ENCODE measurements at regions not wholly inside any gene's neighbourhood (a gene's known extent, or its start where the extent isn't known, plus 50 kb on each side); places are given as distances from the start of the nearest gene placed in this dataset.
A peak's percentile ranks its signal among the peaks of the same experiment; 100 is the strongest.
"Not testable (repeated sequence)": the region's sequence is repeated elsewhere in the genome, so short reads cannot be mapped to it uniquely, and the experiment has no call there.

- DNase-seq (ENCODE audit: low spot score) = no peak
These were observed 630.3 kb upstream of the KLHL4 start for GRCh38 chrX:86887341-86887740.

- DNase-seq (ENCODE audit: low spot score) = no peak
These were observed 607.6 kb upstream of the KLHL4 start for GRCh38 chrX:86910027-86910426.

- DNase-seq (ENCODE audit: low spot score) = no peak
These were observed 606.8 kb upstream of the KLHL4 start for GRCh38 chrX:86910602-86911311.

- DNase-seq (ENCODE audit: low spot score) = no peak
These were observed 603.0 kb upstream of the KLHL4 start for GRCh38 chrX:86914569-86914968.

- DNase-seq (ENCODE audit: low spot score) = no peak
These were observed 599.6 kb upstream of the KLHL4 start for GRCh38 chrX:86917959-86918358.

GRCh38 chrX:86930419-86930818 lies 587.2 kb upstream of the KLHL4 start:
- DNase-seq (ENCODE audit: low spot score) = no peak

GRCh38 chrX:86935988-86936387 lies 581.6 kb upstream of the KLHL4 start:
- no peak for DNase-seq (ENCODE audit: low spot score)

- peak; percentile 74 for DNase-seq (ENCODE audit: low spot score)
These were observed 571.0 kb upstream of the KLHL4 start for GRCh38 chrX:86946569-86946968.

GRCh38 chrX:86964321-86964720 lies 553.3 kb upstream of the KLHL4 start:
- DNase-seq (ENCODE audit: low spot score) = no peak

- DNase-seq (ENCODE audit: low spot score) = no peak
These were observed 536.2 kb upstream of the KLHL4 start for GRCh38 chrX:86981326-86981879.

GRCh38 chrX:86987351-86987750 lies 530.3 kb upstream of the KLHL4 start:
- not testable (repeated sequence) for DNase-seq (ENCODE audit: low spot score)

- DNase-seq (ENCODE audit: low spot score) = no peak
These were observed 514.6 kb upstream of the KLHL4 start for GRCh38 chrX:87003031-87003430.

- no peak for DNase-seq (ENCODE audit: low spot score)
These were observed 512.4 kb upstream of the KLHL4 start for GRCh38 chrX:87005183-87005582.

- no peak for DNase-seq (ENCODE audit: low spot score)
These were observed 511.7 kb upstream of the KLHL4 start for GRCh38 chrX:87005885-87006284.

- DNase-seq (ENCODE audit: low spot score) = no peak
These were observed 511.0 kb upstream of the KLHL4 start for GRCh38 chrX:87006561-87006960.

- no peak for DNase-seq (ENCODE audit: low spot score)
These were observed 500.4 kb upstream of the KLHL4 start for GRCh38 chrX:87017210-87017609.

GRCh38 chrX:87033115-87033514 lies 484.5 kb upstream of the KLHL4 start:
- not testable (repeated sequence) for DNase-seq (ENCODE audit: low spot score)

GRCh38 chrX:87045352-87045751 lies 472.2 kb upstream of the KLHL4 start:
- no peak for DNase-seq (ENCODE audit: low spot score)

GRCh38 chrX:87049567-87049966 lies 468.0 kb upstream of the KLHL4 start:
- DNase-seq (ENCODE audit: low spot score) = no peak

GRCh38 chrX:87063642-87064041 lies 454.0 kb upstream of the KLHL4 start:
- DNase-seq (ENCODE audit: low spot score) = no peak

GRCh38 chrX:87064502-87064901 lies 453.1 kb upstream of the KLHL4 start:
- DNase-seq (ENCODE audit: low spot score) = no peak

- DNase-seq (ENCODE audit: low spot score) = no peak
These were observed 449.7 kb upstream of the KLHL4 start for GRCh38 chrX:87067795-87068369.

- DNase-seq (ENCODE audit: low spot score) = no peak
These were observed 439.4 kb upstream of the KLHL4 start for GRCh38 chrX:87078231-87078630.

- no peak for DNase-seq (ENCODE audit: low spot score)
These were observed 419.1 kb upstream of the KLHL4 start for GRCh38 chrX:87098477-87098876.

All from RKO (cell line).